Right lobe of liver (tissue), 4 donors: ENCODE measurements at regions not wholly inside any gene's neighbourhood (a gene's known extent, or its start where the extent isn't known, plus 50 kb on each side); places are given as distances from the start of the nearest gene placed in this dataset.

ENCODE experiments used
- POLR2A ChIP-seq: fragments of 450-650 bp; IDR thresholded peaks from one replicate; pipeline ENCODE4 v1.6.1; 2017; ENCODE audit warnings: antibody characterized with exemption, mild to moderate bottlenecking
- TF ChIP-seq, protein P1 (sequence below), 4 donors: fragments of 200-600 bp in 3 of 4; fragments of 450-650 bp in 1 of 4; IDR thresholded peaks; one replicate each; pipeline versions ENCODE4 v1.5.1 to v1.8.0; 2016 to 2022; ENCODE audit warnings: antibody characterized with exemption in 4 of 4, mild to moderate bottlenecking in 2 of 4
- donor health status: DM: no; HTN: no; CAD: no.
- donor health status: DM: no; HTN: no; CAD: no.
- donor health status: DM: no; HTN: yes; CAD: no.

DNA sequence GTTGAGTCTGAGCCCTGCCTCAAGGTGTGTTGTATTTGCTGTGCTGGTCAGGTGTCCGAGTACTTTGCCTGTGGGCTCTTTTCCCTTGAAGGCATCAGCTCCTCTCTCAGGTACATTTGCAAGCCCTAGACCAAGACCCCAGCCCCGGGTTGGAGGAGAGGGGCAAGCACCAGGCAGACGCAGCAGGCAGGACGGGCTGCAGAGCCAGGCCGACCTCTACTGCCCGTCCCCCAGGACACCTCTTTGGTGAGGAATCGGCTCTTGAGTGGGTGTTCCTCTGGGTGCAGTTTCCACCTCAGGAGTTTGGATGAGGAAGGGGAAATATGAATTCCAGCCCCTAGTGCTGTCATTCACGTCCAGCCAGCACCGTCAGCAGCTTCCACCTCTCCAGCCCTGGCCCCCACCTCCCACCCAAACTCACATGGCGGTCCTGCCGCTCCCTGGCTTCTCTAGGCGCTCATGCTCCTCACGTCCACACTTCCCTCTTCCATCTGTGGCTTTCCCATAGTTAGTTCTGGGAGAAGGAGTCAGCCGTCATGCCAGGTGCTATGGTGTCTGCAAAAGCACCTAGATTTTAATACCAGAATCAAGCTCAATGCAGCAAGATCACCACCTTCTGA is 183.9 kb downstream of the DLL1 start:
- TF ChIP-seq, protein P1, sequence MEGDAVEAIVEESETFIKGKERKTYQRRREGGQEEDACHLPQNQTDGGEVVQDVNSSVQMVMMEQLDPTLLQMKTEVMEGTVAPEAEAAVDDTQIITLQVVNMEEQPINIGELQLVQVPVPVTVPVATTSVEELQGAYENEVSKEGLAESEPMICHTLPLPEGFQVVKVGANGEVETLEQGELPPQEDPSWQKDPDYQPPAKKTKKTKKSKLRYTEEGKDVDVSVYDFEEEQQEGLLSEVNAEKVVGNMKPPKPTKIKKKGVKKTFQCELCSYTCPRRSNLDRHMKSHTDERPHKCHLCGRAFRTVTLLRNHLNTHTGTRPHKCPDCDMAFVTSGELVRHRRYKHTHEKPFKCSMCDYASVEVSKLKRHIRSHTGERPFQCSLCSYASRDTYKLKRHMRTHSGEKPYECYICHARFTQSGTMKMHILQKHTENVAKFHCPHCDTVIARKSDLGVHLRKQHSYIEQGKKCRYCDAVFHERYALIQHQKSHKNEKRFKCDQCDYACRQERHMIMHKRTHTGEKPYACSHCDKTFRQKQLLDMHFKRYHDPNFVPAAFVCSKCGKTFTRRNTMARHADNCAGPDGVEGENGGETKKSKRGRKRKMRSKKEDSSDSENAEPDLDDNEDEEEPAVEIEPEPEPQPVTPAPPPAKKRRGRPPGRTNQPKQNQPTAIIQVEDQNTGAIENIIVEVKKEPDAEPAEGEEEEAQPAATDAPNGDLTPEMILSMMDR (IDR thresholded peaks at IDR 0.05) = no peak
- no peak for TF ChIP-seq POLR2A
